Activated naive CD8-positive, alpha-beta T cell treated with anti-CD3 and anti-CD28 coated beads for 36 hours (primary cell): ENCODE measurements at regions not wholly inside any gene's neighbourhood (a gene's known extent, or its start where the extent isn't known, plus 50 kb on each side); places are given as distances from the start of the nearest gene placed in this dataset.

Experiments
- DNase-seq: peaks from one replicate; pipeline ENCODE4 v3.0.0; 2021
- H3K27ac Mint-ChIP-seq: one replicate; pipeline ENCODE4 v1.8.0; 2022; ENCODE audit warnings: mild to moderate bottlenecking, moderate library complexity, mixed read lengths
- H3K27me3 Mint-ChIP-seq: one replicate; pipeline ENCODE4 v1.8.0; 2022; ENCODE audit warnings: mild to moderate bottlenecking, mixed read lengths
- H3K36me3 Mint-ChIP-seq: one replicate; pipeline ENCODE4 v1.8.0; 2021; ENCODE audit warnings: mild to moderate bottlenecking, mixed read lengths
- H3K4me1 Mint-ChIP-seq: one replicate; pipeline ENCODE4 v1.8.0; 2021; ENCODE audit warnings: mixed read lengths
- H3K4me3 Mint-ChIP-seq: one replicate; pipeline ENCODE4 v1.8.0; 2022; ENCODE audit warnings: mild to moderate bottlenecking, moderate library complexity, mixed read lengths
- H3K9me3 Mint-ChIP-seq: one replicate; pipeline ENCODE4 v1.8.0; 2022; ENCODE audit warnings: mixed read lengths

- peaks cover 5% of the 10 kb centered on the region for H3K27me3 Mint-ChIP-seq
- no peak for DNase-seq
- H3K4me1 Mint-ChIP-seq: peaks cover 5% of the 10 kb centered on the region
- H3K4me3 Mint-ChIP-seq: no peak overlapping the region
- no peak overlapping the region for H3K27ac Mint-ChIP-seq
- no peaks in the 10 kb centered on the region for H3K9me3 Mint-ChIP-seq
- no peaks in the 10 kb centered on the region for H3K36me3 Mint-ChIP-seq
Measured at GRCh38 chr1:169009666-169010065, 96.8 kb upstream of the ATP1B1 start.

DNA sequence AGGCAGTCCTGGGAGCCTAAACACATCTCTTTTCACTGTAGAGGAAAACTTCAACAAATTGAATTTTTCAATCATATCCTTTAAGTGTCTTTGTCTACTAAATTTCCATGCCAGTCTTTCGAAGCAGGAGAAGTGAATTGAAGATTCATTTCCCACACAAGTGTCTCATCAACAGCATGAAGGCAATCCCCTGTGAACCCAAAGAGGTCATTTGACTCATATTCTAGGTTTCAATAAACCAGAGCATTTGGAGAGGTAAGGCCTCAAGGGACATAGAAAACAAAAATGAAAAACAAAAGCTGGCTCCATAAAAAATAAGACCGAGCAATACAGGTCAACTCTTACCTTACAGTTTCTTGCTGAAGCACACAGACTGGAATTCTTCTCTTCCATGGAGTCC lies 94.1 kb upstream of the ATP1B1 start:
- Mint-ChIP-seq H3K4me1 (peaks cover 5% of the 10 kb centered on the region), H3K9me3 (no peaks in the 10 kb centered on the region), H3K36me3 (no peaks in the 10 kb centered on the region), H3K4me3 (no peak overlapping the region), H3K27ac (no peak overlapping the region), H3K27me3 (peaks cover 5% of the 10 kb centered on the region)
- DNase-seq: no peak

DNA sequence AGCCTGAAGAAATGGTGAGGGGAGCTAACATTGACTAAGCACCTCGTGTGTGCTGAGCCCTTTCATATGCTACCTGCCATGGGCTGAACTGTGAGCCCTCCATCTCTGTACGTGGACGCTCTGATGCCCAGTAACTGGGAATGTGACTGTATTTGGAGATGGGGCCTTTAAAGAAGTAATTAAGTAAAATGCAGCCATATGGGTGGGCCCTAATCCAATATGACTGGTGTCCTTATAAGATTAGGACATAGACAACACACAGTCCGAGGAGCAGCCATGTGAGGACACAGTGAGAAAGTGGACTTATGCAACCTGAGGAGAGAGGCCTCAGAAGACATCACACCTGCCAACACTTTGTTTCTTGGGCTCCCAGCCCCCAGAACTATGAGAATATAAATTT lies 92.7 kb upstream of the ATP1B1 start:
- no peak overlapping the region for H3K4me3 Mint-ChIP-seq
- H3K36me3 Mint-ChIP-seq: no peaks in the 10 kb centered on the region
- no peak overlapping the region for H3K27ac Mint-ChIP-seq
- no peaks in the 10 kb centered on the region for H3K27me3 Mint-ChIP-seq
- no peaks in the 10 kb centered on the region for H3K9me3 Mint-ChIP-seq
- H3K4me1 Mint-ChIP-seq: peaks cover 5% of the 10 kb centered on the region
- DNase-seq: no peak

- Mint-ChIP-seq H3K9me3 (no peaks in the 10 kb centered on the region), H3K36me3 (no peaks in the 10 kb centered on the region), H3K4me1 (peaks cover 5% of the 10 kb centered on the region), H3K27me3 (no peaks in the 10 kb centered on the region), H3K27ac (no peak overlapping the region), H3K4me3 (no peak overlapping the region)
- no peak for DNase-seq
Measured at GRCh38 chr1:169015464-169015863, 91.0 kb upstream of the ATP1B1 start.

DNA sequence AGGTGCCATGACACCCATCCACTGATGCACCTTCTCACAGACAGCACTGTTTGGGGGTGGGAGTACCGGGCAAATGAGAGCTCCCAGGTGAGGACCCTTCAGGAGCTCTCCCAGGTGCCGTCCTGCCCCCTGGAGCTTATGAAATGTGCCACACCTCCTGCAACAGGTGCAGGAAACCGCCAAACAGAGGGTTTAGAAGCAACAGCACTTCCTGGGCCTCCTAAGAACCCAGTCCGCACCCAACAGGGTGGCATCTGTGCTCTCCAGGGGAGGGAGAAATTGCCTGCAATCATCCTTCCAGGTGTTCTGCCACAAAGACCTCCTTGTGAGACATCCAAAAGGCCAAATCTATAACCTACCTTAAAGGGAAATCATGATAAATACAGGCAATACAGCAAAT lies 87.7 kb upstream of the ATP1B1 start:
- no peaks in the 10 kb centered on the region for H3K4me1 Mint-ChIP-seq
- no peaks in the 10 kb centered on the region for H3K9me3 Mint-ChIP-seq
- H3K4me3 Mint-ChIP-seq: no peak overlapping the region
- peaks cover 3% of the 10 kb centered on the region for H3K27me3 Mint-ChIP-seq
- DNase-seq: no peak
- H3K36me3 Mint-ChIP-seq: no peaks in the 10 kb centered on the region
- no peak overlapping the region for H3K27ac Mint-ChIP-seq

DNA sequence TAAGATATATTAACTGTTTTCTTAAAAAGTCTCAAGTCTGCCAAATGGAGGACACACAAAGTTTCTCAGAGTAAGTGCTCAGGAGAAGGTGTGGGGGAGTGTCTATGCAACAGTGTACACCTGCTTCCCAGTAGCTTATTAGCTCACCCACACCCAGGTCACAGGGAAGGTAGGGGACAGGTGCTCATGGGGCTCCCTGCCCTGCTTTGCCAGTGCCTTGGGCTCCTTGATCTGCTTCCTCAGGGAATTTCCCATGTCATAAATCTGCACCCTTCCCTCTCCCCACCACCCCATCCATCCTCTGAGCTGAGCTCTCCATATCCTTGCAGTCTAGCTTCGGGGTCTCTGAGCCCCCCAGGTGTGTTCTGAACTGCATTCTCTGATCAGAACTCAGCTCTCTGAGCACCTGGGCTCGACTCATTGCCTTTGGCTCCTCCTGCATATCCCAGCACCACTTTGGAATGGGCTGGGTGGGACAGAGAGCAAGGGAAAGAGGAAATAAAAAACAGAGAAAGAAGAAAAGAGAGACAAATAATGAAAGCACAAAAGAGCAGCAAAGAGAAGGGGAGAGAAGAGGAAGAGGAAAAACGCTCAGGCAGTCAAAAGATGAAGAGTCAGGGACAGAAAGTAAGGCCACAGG lies 87.0 kb upstream of the ATP1B1 start:
- Mint-ChIP-seq H3K27ac (no peak overlapping the region), H3K9me3 (no peaks in the 10 kb centered on the region), H3K36me3 (no peaks in the 10 kb centered on the region), H3K4me1 (no peaks in the 10 kb centered on the region), H3K4me3 (no peak overlapping the region), H3K27me3 (peaks cover 9% of the 10 kb centered on the region)
- no peak for DNase-seq

DNA sequence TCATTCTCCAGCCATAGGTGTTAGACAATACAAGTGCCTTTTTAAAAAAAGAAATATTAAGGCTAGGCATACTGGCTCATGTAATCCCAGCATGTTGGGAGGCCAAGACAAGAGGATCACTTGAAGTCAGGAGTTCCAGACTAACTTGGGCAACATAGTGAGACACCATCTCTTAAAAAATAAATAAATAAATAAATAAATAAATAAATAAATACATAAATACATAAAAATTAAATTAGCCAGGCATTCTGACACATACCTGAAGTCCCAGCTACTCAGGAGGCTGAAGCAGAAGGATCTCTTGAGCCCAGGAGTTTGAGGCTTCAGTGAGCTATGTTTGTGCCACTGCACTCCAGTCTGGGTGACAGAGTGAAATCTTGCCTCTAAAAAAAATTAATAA lies 85.8 kb upstream of the ATP1B1 start:
- H3K36me3 Mint-ChIP-seq: no peaks in the 10 kb centered on the region
- peaks cover 9% of the 10 kb centered on the region for H3K27me3 Mint-ChIP-seq
- no peak overlapping the region for H3K4me3 Mint-ChIP-seq
- H3K4me1 Mint-ChIP-seq: no peaks in the 10 kb centered on the region
- no peak overlapping the region for H3K27ac Mint-ChIP-seq
- no peaks in the 10 kb centered on the region for H3K9me3 Mint-ChIP-seq
- no peak for DNase-seq

- no peak for DNase-seq
- no peaks in the 10 kb centered on the region for H3K9me3 Mint-ChIP-seq
- no peaks in the 10 kb centered on the region for H3K36me3 Mint-ChIP-seq
- peaks cover 9% of the 10 kb centered on the region for H3K27me3 Mint-ChIP-seq
- no peak overlapping the region for H3K4me3 Mint-ChIP-seq
- H3K27ac Mint-ChIP-seq: no peak overlapping the region
- H3K4me1 Mint-ChIP-seq: no peaks in the 10 kb centered on the region
Measured at GRCh38 chr1:169022648-169023047, 83.8 kb upstream of the ATP1B1 start.

GRCh38 chr1:169024255-169024654 lies 82.2 kb upstream of the ATP1B1 start:
- peaks cover 9% of the 10 kb centered on the region for H3K27me3 Mint-ChIP-seq
- H3K36me3 Mint-ChIP-seq: no peaks in the 10 kb centered on the region
- H3K27ac Mint-ChIP-seq: no peak overlapping the region

GRCh38 chr1:169024800-169025271 lies 81.7 kb upstream of the ATP1B1 start:
- Mint-ChIP-seq H3K9me3 (no peaks in the 10 kb centered on the region), H3K27ac (no peak overlapping the region), H3K36me3 (no peaks in the 10 kb centered on the region), H3K4me1 (no peaks in the 10 kb centered on the region), H3K27me3 (peaks cover 9% of the 10 kb centered on the region), H3K4me3 (no peak overlapping the region)
- DNase-seq: no peak

More at GRCh38 chr1:169024255-169024654, 82.2 kb upstream of the ATP1B1 start:
- no peak for DNase-seq
- Mint-ChIP-seq H3K4me1 (no peaks in the 10 kb centered on the region), H3K9me3 (no peaks in the 10 kb centered on the region), H3K4me3 (no peak overlapping the region)

DNA sequence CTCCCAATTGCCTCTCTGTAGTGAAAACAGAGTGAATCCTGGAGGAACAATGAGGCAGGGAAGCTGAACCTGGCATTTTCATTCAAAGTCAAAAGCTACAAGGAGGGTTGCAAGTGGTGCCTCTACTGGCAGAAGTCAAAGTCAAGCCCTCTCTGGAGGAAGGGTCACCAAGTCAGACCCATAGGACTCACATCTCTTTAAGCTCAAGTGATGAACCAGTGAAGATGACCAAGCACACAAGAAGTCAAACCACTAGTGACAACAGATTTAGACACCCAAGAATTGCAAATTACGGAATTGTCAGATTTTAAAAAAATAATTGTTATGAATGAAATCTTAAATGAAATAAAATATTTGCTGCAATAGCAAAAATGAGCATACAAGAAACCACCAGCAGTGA lies 81.1 kb upstream of the ATP1B1 start:
- H3K27ac Mint-ChIP-seq: no peak overlapping the region
- H3K4me3 Mint-ChIP-seq: no peak overlapping the region
- H3K27me3 Mint-ChIP-seq: peaks cover 9% of the 10 kb centered on the region
- DNase-seq: no peak
- H3K36me3 Mint-ChIP-seq: no peaks in the 10 kb centered on the region
- no peaks in the 10 kb centered on the region for H3K4me1 Mint-ChIP-seq
- H3K9me3 Mint-ChIP-seq: no peaks in the 10 kb centered on the region

- Mint-ChIP-seq H3K4me3 (no peak overlapping the region), H3K27ac (no peak overlapping the region), H3K4me1 (no peaks in the 10 kb centered on the region), H3K27me3 (peaks cover 6% of the 10 kb centered on the region), H3K9me3 (no peaks in the 10 kb centered on the region), H3K36me3 (no peaks in the 10 kb centered on the region)
- DNase-seq: no peak
Measured at GRCh38 chr1:169027607-169028320, 78.7 kb upstream of the ATP1B1 start.

DNA sequence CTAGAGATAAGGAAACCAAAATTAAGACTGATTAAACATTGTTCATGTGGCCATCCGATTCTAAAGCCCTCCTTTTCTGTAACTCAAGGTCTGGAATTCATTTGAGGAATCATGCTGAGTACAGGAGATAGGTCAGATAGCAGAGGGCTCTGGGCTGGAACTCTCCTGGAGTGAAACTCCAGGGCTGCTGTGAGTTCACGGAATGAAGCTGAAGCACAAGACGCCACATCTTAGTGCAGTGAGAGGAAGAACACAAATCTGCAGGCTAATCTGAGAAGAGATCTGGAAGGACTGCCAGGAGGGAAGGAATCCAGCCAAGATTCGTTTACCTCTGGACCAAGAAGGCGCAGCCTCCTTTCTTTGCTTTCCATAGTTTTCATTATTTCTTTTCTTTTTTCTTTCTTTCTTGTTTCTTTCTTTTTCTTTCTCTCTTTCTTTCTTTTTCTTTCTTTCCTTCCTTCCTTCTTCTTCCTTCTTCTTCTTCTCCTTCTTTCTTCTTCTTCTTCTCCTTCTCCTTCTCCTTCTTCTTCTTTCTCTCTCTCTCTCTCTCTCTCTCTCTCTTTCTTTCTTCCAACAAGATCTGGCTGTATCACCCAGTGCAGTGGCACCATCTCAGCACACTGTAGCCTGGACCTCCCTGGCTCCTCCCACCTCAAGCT lies 74.8 kb upstream of the ATP1B1 start:
- Mint-ChIP-seq H3K27ac (no peak overlapping the region), H3K27me3 (no peaks in the 10 kb centered on the region), H3K4me1 (no peaks in the 10 kb centered on the region), H3K36me3 (no peaks in the 10 kb centered on the region), H3K9me3 (peaks cover 7% of the 10 kb centered on the region), H3K4me3 (no peak overlapping the region)
- no peak for DNase-seq

DNA sequence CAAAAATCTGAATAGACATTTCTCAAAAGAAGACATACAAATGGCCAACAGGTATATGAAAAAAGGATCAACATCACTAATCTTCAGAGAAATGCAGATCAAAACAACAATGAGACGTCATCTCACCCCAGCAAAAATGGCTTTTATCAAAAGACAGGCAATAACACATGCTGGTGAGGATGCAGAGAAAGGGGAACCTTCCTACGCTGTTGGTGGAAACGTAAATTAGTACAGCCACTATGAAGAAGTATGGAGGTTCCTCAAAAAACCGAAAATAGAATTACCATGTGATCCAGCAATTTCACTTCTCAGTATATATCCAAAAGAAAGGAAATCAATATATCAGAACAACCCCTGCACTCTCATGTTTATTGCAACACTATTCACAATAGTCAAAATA lies 65.1 kb upstream of the ATP1B1 start:
- Mint-ChIP-seq H3K27me3 (no peaks in the 10 kb centered on the region), H3K36me3 (peaks cover 16% of the 10 kb centered on the region), H3K27ac (no peak overlapping the region), H3K9me3 (peaks cover 19% of the 10 kb centered on the region), H3K4me1 (peaks cover 33% of the 10 kb centered on the region), H3K4me3 (no peak overlapping the region)
- no peak for DNase-seq

GRCh38 chr1:169042377-169042776 lies 64.1 kb upstream of the ATP1B1 start:
- Mint-ChIP-seq H3K4me1 (peaks cover 44% of the 10 kb centered on the region), H3K27me3 (no peaks in the 10 kb centered on the region), H3K4me3 (no peak overlapping the region), H3K27ac (no peak overlapping the region), H3K36me3 (peaks cover 11% of the 10 kb centered on the region), H3K9me3 (peaks cover 10% of the 10 kb centered on the region)
- DNase-seq: no peak
